HG03571 (cell line): ENCODE measurements at regions not wholly inside any gene's neighbourhood (a gene's known extent, or its start where the extent isn't known, plus 50 kb on each side); places are given as distances from the start of the nearest gene placed in this dataset.
"Not testable (repeated sequence)": the region's sequence is repeated elsewhere in the genome, so short reads cannot be mapped to it uniquely, and the experiment has no call there.

Experiments used
- ATAC-seq: cut with Tn5 transposase; IDR thresholded peaks from one replicate; pipeline ENCODE4 v1.9.1; 2021; ENCODE audit not compliant: unreplicated experiment

GRCh38 chr3:6612034-6612616 lies 248.8 kb upstream of the GRM7 start:
- no peak for ATAC-seq

- ATAC-seq = no peak
Measured at GRCh38 chr3:6622260-6622659, 238.7 kb upstream of the GRM7 start.

GRCh38 chr3:6622712-6623111 lies 238.2 kb upstream of the GRM7 start:
- ATAC-seq = no peak

- ATAC-seq = no peak
Measured at GRCh38 chr3:6631376-6631775, 229.5 kb upstream of the GRM7 start.

- no peak for ATAC-seq
Measured at GRCh38 chr3:6640907-6641306, 220.0 kb upstream of the GRM7 start.

- ATAC-seq = no peak
Measured at GRCh38 chr3:6644070-6644929, 216.6 kb upstream of the GRM7 start.

GRCh38 chr3:6654670-6655069 lies 206.2 kb upstream of the GRM7 start:
- no peak for ATAC-seq

GRCh38 chr3:6655275-6655674 lies 205.6 kb upstream of the GRM7 start:
- no peak for ATAC-seq

GRCh38 chr3:6657591-6657990 lies 203.3 kb upstream of the GRM7 start:
- ATAC-seq = no peak

- no peak for ATAC-seq
Measured at GRCh38 chr3:6667354-6667753, 193.6 kb upstream of the GRM7 start.

- ATAC-seq = no peak
Measured at GRCh38 chr3:6671363-6671762, 189.6 kb upstream of the GRM7 start.

- ATAC-seq = peak; percentile 33
Measured at GRCh38 chr3:6679510-6679909, 181.4 kb upstream of the GRM7 start.

- ATAC-seq = peak; percentile 95
Measured at GRCh38 chr3:6680119-6680806, 180.7 kb upstream of the GRM7 start.

- no peak for ATAC-seq
Measured at GRCh38 chr3:6697285-6697684, 163.6 kb upstream of the GRM7 start.

GRCh38 chr3:6697722-6698121 lies 163.2 kb upstream of the GRM7 start:
- no peak for ATAC-seq

- not testable (repeated sequence) for ATAC-seq
Measured at GRCh38 chr3:6704817-6705216, 156.1 kb upstream of the GRM7 start.

- ATAC-seq = no peak
Measured at GRCh38 chr3:6706777-6707176, 154.1 kb upstream of the GRM7 start.

GRCh38 chr3:6709178-6709577 lies 151.7 kb upstream of the GRM7 start:
- no peak for ATAC-seq

- no peak for ATAC-seq
Measured at GRCh38 chr3:6714962-6715361, 146.0 kb upstream of the GRM7 start.

GRCh38 chr3:6716420-6716819 lies 144.5 kb upstream of the GRM7 start:
- no peak for ATAC-seq

GRCh38 chr3:6717026-6717943 lies 143.6 kb upstream of the GRM7 start:
- peak; percentile 96 for ATAC-seq
